ENCODE measurements at regions not wholly inside any gene's neighbourhood (a gene's known extent, or its start where the extent isn't known, plus 50 kb on each side); places are given as distances from the start of the nearest gene placed in this dataset.

DNA sequence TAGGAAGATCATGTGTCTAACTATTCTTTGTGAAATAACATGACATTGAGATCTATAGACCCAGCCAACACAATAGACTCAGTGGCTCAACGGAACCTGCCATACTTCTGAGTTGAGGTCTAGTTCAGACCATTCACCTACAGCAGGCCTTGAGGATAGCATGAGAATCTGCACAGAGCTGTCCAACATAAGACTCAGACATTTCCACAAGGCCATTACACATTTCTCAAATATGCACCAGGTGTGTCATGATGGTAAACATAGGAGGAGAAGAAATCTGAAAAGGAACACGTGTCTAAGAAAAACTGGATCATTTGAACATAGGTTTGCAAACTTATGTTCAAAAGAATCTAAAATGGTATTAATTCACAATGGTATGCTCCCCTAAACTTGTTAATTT, 421.4 kb downstream of the SLITRK6 start:
- TF ChIP-seq, protein P1, sequence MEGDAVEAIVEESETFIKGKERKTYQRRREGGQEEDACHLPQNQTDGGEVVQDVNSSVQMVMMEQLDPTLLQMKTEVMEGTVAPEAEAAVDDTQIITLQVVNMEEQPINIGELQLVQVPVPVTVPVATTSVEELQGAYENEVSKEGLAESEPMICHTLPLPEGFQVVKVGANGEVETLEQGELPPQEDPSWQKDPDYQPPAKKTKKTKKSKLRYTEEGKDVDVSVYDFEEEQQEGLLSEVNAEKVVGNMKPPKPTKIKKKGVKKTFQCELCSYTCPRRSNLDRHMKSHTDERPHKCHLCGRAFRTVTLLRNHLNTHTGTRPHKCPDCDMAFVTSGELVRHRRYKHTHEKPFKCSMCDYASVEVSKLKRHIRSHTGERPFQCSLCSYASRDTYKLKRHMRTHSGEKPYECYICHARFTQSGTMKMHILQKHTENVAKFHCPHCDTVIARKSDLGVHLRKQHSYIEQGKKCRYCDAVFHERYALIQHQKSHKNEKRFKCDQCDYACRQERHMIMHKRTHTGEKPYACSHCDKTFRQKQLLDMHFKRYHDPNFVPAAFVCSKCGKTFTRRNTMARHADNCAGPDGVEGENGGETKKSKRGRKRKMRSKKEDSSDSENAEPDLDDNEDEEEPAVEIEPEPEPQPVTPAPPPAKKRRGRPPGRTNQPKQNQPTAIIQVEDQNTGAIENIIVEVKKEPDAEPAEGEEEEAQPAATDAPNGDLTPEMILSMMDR (IDR thresholded peaks at IDR 0.05; ENCODE audit: borderline replicate concordance, extremely low read depth, low read length, poor library complexity, severe bottlenecking), result no peak
- no peak for TF ChIP-seq EZH2 (IDR thresholded peaks at IDR 0.05; ENCODE audit: borderline replicate concordance, low read depth, low read length, severe bottlenecking)
